Activated CD4-positive, alpha-beta T cell treated with anti-CD3 and anti-CD28 coated beads, Interleukin-2, amount 10 ng/mL, durations not matched to agents 7 days and 5 days (primary cell): ENCODE measurements at regions not wholly inside any gene's neighbourhood (a gene's known extent, or its start where the extent isn't known, plus 50 kb on each side); places are given as distances from the start of the nearest gene placed in this dataset.

Source experiments
- CTCF ChIA-PET: fragments of 350-600 bp; sonication (Branson Sonifier 250); formaldehyde crosslinking; loops from one replicate; lab custom pipeline; 2021; ENCODE audit warnings: antibody characterized with exemption; lab: Charles Lee
- POLR2A ChIA-PET: fragments of 350-600 bp; sonication (Branson Sonifier 250); formaldehyde crosslinking; loops from one replicate; lab custom pipeline; 2021; ENCODE audit warnings: antibody characterized with exemption; lab: Charles Lee
- DNase-seq: peaks from one replicate; pipeline ENCODE4 v3.0.0-alpha.2; 2020
- H3K27ac Mint-ChIP-seq: one replicate; pipeline ENCODE4 v1.8.0; 2021; ENCODE audit warnings: mild to moderate bottlenecking, moderate library complexity, mixed read lengths
- H3K27me3 Mint-ChIP-seq: one replicate; pipeline ENCODE4 v1.8.0; 2021; ENCODE audit warnings: mixed read lengths
- H3K36me3 Mint-ChIP-seq: one replicate; pipeline ENCODE4 v1.8.0; 2021; ENCODE audit warnings: low read depth, mixed read lengths
- H3K4me1 Mint-ChIP-seq: one replicate; pipeline ENCODE4 v1.8.0; 2021; ENCODE audit warnings: mixed read lengths
- H3K4me3 Mint-ChIP-seq: one replicate; pipeline ENCODE4 v1.8.0; 2021; ENCODE audit warnings: mild to moderate bottlenecking, moderate library complexity, mixed read lengths
- H3K9me3 Mint-ChIP-seq: one replicate; pipeline ENCODE4 v1.8.0; 2021; ENCODE audit warnings: mixed read lengths

DNA sequence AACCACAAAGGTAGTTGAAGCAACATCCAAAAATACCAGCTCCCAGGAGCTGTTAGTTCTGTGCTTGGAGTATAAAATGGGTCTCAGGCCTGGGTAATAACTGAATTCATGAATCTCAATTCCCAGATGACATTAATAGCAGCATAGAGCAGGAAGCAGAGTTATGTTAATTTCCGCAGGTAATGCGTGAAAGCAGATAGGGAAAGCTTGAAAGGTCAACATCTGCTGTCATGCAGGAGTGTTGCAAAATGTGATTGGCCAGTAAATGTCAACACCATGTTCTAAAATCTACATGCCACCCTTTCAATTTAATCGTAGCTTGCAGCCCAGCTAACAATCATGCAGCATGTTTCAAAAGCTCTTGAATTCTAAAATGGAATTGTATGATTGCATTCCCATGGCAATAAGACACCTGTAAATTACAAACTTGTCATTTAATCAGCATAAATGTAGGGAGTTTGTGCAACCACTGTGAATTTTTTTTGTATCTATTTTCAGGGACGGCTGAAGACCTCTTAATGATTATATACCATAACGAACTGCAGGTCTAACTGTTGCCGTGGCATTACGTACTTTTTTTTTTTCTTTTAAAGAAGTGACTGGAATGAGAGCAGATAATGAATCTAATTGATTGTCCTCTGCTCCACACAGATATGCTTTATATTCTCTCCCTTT, 635.8 kb upstream of the FOXG1 start:
- Mint-ChIP-seq H3K27ac (no peak overlapping the region), H3K4me1 (no peaks in the 10 kb centered on the region), H3K4me3 (no peak overlapping the region), H3K27me3 (no peaks in the 10 kb centered on the region), H3K36me3 (no peaks in the 10 kb centered on the region), H3K9me3 (peaks cover 17% of the 10 kb centered on the region)
- ChIA-PET CTCF (no interaction called here), POLR2A (no interaction called here)
- no peak for DNase-seq

- no peaks in the 10 kb centered on the region for H3K4me1 Mint-ChIP-seq
- H3K36me3 Mint-ChIP-seq, result no peaks in the 10 kb centered on the region
- H3K9me3 Mint-ChIP-seq, result peaks cover 11% of the 10 kb centered on the region
- POLR2A ChIA-PET, result no interaction called here
- no peak for DNase-seq
- no peaks in the 10 kb centered on the region for H3K27me3 Mint-ChIP-seq
- no peak overlapping the region for H3K4me3 Mint-ChIP-seq
- CTCF ChIA-PET, result no interaction called here
- no peak overlapping the region for H3K27ac Mint-ChIP-seq
These were observed 628.2 kb upstream of the FOXG1 start for GRCh38 chr14:28138341-28138740.

- ChIA-PET POLR2A (no interaction called here), CTCF (no interaction called here)
- H3K27me3 Mint-ChIP-seq, result no peaks in the 10 kb centered on the region
- H3K4me1 Mint-ChIP-seq, result no peaks in the 10 kb centered on the region
- no peak overlapping the region for H3K27ac Mint-ChIP-seq
- H3K9me3 Mint-ChIP-seq, result peaks cover 4% of the 10 kb centered on the region
- H3K36me3 Mint-ChIP-seq, result no peaks in the 10 kb centered on the region
- no peak overlapping the region for H3K4me3 Mint-ChIP-seq
- no peak for DNase-seq
These were observed 624.9 kb upstream of the FOXG1 start for GRCh38 chr14:28141662-28142061.

GRCh38 chr14:28142400-28143015, 624.1 kb upstream of the FOXG1 start:
- Mint-ChIP-seq H3K4me1 (no peaks in the 10 kb centered on the region), H3K36me3 (no peaks in the 10 kb centered on the region), H3K9me3 (peaks cover 4% of the 10 kb centered on the region)

DNA sequence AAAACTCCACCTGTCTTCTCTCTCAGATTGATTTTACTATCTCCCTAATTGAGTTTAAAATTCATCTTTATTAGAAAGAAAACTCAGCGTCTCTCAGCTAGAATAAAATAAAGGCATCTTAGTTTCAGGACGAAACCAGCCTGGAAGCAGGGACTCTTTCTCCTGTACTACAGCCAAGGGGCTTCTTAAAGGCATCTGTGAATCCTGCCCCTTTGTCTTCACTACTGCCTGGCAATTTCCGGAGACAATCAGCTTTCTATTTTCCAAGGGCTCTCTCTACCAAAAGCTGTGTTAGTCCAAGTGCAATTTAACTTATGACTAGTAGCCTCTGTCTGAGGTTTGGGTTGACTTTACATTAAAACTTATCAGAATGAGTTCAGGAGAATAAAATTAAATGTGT, 623.3 kb upstream of the FOXG1 start:
- DNase-seq, result no peak
- Mint-ChIP-seq H3K4me1 (no peaks in the 10 kb centered on the region), H3K27ac (no peak overlapping the region), H3K9me3 (peaks cover 4% of the 10 kb centered on the region), H3K4me3 (no peak overlapping the region), H3K36me3 (no peaks in the 10 kb centered on the region), H3K27me3 (no peaks in the 10 kb centered on the region)
- POLR2A ChIA-PET, result no interaction called here
- CTCF ChIA-PET, result no interaction called here

More at GRCh38 chr14:28142400-28143015, 624.1 kb upstream of the FOXG1 start:
- CTCF ChIA-PET, result no interaction called here
- H3K4me3 Mint-ChIP-seq, result no peak overlapping the region
- H3K27ac Mint-ChIP-seq, result no peak overlapping the region
- no peak for DNase-seq
- POLR2A ChIA-PET, result no interaction called here
- no peaks in the 10 kb centered on the region for H3K27me3 Mint-ChIP-seq

GRCh38 chr14:28151926-28152325, 614.7 kb upstream of the FOXG1 start:
- H3K36me3 Mint-ChIP-seq, result no peaks in the 10 kb centered on the region
- H3K9me3 Mint-ChIP-seq, result peaks cover 2% of the 10 kb centered on the region
- no peaks in the 10 kb centered on the region for H3K4me1 Mint-ChIP-seq
- POLR2A ChIA-PET, result no interaction called here
- H3K27ac Mint-ChIP-seq, result no peak overlapping the region
- H3K4me3 Mint-ChIP-seq, result no peak overlapping the region
- CTCF ChIA-PET, result no interaction called here
- no peak for DNase-seq
- no peaks in the 10 kb centered on the region for H3K27me3 Mint-ChIP-seq

- DNase-seq, result no peak
- no peaks in the 10 kb centered on the region for H3K27me3 Mint-ChIP-seq
- CTCF ChIA-PET, result no interaction called here
- H3K4me1 Mint-ChIP-seq, result no peaks in the 10 kb centered on the region
- no peak overlapping the region for H3K4me3 Mint-ChIP-seq
- no peaks in the 10 kb centered on the region for H3K36me3 Mint-ChIP-seq
- no peak overlapping the region for H3K27ac Mint-ChIP-seq
- H3K9me3 Mint-ChIP-seq, result peaks cover 2% of the 10 kb centered on the region
- POLR2A ChIA-PET, result no interaction called here
These were observed 614.0 kb upstream of the FOXG1 start for GRCh38 chr14:28152453-28153044.

GRCh38 chr14:28157289-28157869, 609.2 kb upstream of the FOXG1 start:
- H3K4me3 Mint-ChIP-seq, result no peak overlapping the region
- POLR2A ChIA-PET, result no interaction called here
- no peak overlapping the region for H3K27ac Mint-ChIP-seq
- no peaks in the 10 kb centered on the region for H3K4me1 Mint-ChIP-seq
- H3K27me3 Mint-ChIP-seq, result no peaks in the 10 kb centered on the region
- peaks cover 1% of the 10 kb centered on the region for H3K9me3 Mint-ChIP-seq
- H3K36me3 Mint-ChIP-seq, result no peaks in the 10 kb centered on the region
- CTCF ChIA-PET, result no interaction called here
- no peak for DNase-seq

DNA sequence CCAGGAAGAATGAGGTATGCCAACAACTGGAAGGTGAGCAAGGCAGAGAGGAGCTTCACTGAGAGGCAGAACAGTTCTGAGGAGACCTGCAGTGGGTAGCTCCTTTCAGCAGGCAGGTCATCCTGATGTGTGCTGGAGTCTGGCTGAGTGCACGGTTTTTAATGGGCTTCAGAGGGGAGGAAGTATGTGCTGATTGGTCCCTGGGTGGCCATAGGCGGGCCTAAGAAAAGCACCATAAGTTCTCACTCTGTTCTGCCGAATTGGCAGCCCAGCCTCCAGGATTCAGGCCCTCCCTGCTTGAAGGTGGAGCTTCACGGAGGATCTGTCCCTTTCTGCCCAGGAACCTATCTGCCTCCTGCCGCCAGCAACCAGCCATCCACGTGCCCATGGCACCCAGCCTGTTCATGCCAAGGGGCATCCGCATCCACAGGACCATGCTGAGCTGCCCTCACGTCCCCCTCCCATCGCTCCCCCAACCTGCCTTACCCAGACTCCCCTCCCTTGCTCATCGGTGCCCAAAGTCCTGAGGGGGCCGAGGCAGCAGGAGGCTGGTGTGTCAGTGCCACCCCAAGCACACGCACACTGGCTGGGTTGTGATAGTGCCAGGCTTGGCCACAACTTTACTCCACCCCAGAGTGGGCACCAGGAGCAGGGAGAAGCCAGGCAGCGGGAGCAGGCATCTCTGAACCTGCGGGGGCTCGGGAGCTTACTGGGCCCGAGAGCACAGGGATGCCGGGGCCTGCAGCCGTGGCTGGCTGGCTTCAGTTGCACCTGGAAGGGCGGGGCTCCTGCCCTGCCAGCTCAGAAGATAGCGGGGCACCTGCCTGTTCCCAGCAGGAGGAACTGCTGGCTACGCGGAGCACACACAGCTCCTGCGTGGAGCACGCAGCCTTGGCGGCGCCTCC, 608.4 kb upstream of the FOXG1 start:
- Mint-ChIP-seq H3K4me1 (no peaks in the 10 kb centered on the region), H3K36me3 (no peaks in the 10 kb centered on the region), H3K27me3 (no peaks in the 10 kb centered on the region), H3K27ac (no peak overlapping the region), H3K4me3 (no peak overlapping the region), H3K9me3 (no peaks in the 10 kb centered on the region)
- CTCF ChIA-PET, result no interaction called here
- no peak for DNase-seq
- POLR2A ChIA-PET, result no interaction called here

DNA sequence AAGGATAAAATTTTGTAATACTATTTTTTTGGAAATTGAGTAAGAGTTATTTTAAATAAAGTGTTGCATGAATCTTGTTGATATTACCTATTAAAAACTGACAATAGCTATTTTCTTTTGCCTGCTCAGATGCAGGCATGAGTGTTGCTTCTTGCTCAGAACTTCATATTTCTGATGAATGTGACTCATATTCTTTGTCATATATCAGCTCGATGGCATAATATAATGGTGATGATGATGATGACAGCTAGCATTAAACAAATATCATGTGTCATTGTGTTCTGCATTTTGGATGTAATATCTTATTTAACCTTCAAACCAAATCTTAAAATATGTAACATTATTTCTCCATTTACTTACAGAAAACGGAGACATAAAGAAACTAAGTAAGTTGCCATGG, 605.5 kb upstream of the FOXG1 start:
- POLR2A ChIA-PET, result no interaction called here
- Mint-ChIP-seq H3K4me3 (no peak overlapping the region), H3K9me3 (peaks cover 2% of the 10 kb centered on the region)

GRCh38 chr14:28163233-28163632, 603.4 kb upstream of the FOXG1 start:
- no peaks in the 10 kb centered on the region for H3K36me3 Mint-ChIP-seq
- H3K9me3 Mint-ChIP-seq, result peaks cover 2% of the 10 kb centered on the region
- ChIA-PET POLR2A (no interaction called here), CTCF (no interaction called here)
- H3K27ac Mint-ChIP-seq, result no peak overlapping the region
- H3K4me1 Mint-ChIP-seq, result no peaks in the 10 kb centered on the region
- DNase-seq, result no peak
- H3K4me3 Mint-ChIP-seq, result no peak overlapping the region
- H3K27me3 Mint-ChIP-seq, result no peaks in the 10 kb centered on the region

More for the DNA sequence above, 605.5 kb upstream of the FOXG1 start:
- H3K36me3 Mint-ChIP-seq, result no peaks in the 10 kb centered on the region
- no peaks in the 10 kb centered on the region for H3K4me1 Mint-ChIP-seq
- no peak overlapping the region for H3K27ac Mint-ChIP-seq
- CTCF ChIA-PET, result no interaction called here
- no peak for DNase-seq
- H3K27me3 Mint-ChIP-seq, result no peaks in the 10 kb centered on the region

GRCh38 chr14:28163897-28164296, 602.7 kb upstream of the FOXG1 start:
- peaks cover 6% of the 10 kb centered on the region for H3K9me3 Mint-ChIP-seq
- no peaks in the 10 kb centered on the region for H3K4me1 Mint-ChIP-seq
- no peak for DNase-seq
- ChIA-PET CTCF (no interaction called here), POLR2A (no interaction called here)
- no peaks in the 10 kb centered on the region for H3K36me3 Mint-ChIP-seq
- no peak overlapping the region for H3K27ac Mint-ChIP-seq
- no peak overlapping the region for H3K4me3 Mint-ChIP-seq
- H3K27me3 Mint-ChIP-seq, result no peaks in the 10 kb centered on the region
